T47D (cell line): ENCODE measurements at regions not wholly inside any gene's neighbourhood (a gene's known extent, or its start where the extent isn't known, plus 50 kb on each side); places are given as distances from the start of the nearest gene placed in this dataset.

Experiments used
- DNase-seq, 2 experiments: peaks; one replicate each; pipeline versions ENCODE4 v3.0.0 to v3.0.0-alpha.2; 2011 to 2012; ENCODE audit warnings: low read depth in 1 of 2, low spot score in 1 of 2
- JUND ChIP-seq: IDR thresholded peaks from 2 replicates; pipeline ENCODE4 v1.6.1; 2012; ENCODE audit warnings: low read depth
- in situ Hi-C: cut with HindIII; loops from 2 replicates; pipeline ENCODE4 v1.10.0; 2016; ENCODE audit warnings: low sequenced_read_pairs, low pct_unique_long_range_greater_than_20kb

DNA sequence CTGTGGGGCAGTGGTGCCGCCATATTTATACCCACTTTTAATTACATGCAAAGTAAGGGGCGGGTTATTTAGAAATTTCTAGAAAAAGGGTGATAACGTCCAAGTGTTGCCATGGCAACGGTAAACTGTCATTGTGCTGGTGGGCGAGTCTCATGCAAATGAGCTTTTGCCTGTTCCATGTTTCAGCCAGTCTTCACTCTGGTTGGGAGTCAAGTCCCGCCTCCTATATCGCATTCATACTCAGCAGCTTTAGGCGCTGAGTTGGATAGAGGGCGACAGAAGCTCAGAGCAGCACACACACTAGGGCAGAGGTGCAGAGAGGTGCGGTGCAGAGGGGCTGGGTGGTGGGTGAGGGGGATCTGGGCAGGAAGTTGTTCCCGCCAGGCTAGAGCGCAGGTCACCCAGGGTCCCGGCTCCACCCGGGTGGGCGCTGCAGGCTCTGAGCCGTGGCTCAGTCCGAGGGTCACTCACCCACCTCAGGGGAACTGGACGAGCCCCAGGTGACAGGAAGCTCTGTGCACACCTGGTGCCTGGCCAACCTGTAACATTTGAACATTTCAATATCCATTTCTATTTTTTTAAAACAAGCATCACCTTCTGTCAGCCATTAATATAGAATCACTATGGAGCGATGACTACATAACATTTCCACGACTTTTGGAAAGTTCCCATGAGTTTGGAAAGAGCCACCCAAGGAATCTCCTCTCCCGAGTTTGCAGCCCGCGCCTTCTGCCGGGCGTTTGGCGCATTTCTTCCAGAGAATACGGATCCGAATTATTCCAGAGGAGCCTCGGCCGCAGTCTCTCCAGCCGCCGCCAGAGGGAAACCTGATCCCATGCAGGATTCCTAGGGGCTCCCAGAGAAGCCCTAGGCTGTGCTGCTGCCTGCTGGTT is 89.1 kb upstream of the PHACTR3 start:
- in situ Hi-C loops, result no loop called here
- DNase-seq, result peak; percentile 82 to 88
- no peak for TF ChIP-seq JUND

DNA sequence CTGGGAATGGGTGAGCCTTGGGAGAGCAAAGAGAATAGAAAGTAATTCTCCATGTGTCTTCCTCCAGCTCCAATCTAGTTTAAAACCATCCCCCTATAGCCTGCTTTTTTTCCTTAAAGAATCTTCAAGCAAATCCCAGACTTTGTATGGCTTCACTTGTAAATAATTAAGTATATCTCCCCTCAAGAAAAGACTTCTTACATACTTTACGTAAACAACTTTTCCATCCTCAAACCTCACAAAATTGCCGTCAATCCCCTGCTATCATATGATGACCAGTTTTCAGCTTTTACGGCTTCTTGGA is 88.5 kb upstream of the PHACTR3 start:
- no peak for DNase-seq
- in situ Hi-C loops, result no loop called here
- TF ChIP-seq JUND, result no peak

DNA sequence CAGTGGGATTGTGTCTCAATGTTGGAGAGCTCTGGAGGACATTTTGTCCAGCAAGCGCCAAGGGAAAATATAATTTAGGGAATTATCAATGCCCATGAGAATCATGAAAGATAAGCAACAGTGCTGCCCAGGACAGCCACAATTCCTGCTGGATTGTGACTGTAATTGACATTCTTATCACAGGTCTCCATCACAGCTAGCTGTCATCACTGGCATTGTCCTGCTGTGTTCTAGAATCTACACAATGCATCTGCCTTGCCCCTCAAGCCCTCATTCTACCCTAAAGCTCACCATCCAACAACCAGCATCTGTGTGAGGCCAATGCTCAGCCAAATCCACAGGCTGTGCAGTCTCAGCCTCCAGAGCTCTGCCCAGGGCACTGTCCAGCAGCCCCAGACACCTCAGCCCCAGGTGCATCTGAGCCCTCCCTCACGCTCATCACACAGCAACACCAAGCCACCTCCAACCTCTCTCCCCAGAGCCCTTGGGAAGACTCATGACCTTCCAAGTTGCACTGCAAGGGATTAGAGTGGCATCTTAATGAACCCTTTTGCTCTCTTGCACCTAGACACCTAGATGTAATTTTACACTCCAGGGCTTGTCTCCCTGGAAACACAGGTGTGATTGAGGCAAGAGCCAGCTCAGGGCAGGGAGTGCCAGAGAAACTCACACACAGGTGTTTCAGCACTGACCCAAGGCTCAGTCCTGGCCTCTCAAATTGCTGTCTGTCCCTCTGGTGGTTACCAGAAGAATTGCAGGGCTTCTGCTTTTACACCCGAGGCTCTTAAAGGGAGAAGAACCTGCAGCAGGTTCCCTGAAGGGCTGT is 85.2 kb upstream of the PHACTR3 start:
- in situ Hi-C loops, result no loop called here
- TF ChIP-seq JUND, result no peak
- DNase-seq, result peak; percentile 86 to 89

DNA sequence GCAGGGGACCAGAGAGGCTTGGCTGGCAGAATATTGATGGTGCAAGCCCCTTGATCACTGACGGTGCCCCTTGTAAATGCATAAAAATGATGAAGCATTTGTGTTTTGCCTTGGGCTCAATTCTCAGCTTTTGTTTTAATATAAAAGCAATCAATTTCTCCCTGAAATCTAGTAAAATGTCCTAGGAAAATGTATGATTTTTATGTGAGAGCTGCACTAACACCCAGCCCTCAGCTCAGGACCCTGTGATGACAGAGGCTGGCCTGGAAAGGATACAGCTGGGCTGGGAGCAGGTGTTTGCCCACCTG is 84.7 kb upstream of the PHACTR3 start:
- no peak for TF ChIP-seq JUND
- in situ Hi-C loops, result no loop called here
- no peak for DNase-seq

DNA sequence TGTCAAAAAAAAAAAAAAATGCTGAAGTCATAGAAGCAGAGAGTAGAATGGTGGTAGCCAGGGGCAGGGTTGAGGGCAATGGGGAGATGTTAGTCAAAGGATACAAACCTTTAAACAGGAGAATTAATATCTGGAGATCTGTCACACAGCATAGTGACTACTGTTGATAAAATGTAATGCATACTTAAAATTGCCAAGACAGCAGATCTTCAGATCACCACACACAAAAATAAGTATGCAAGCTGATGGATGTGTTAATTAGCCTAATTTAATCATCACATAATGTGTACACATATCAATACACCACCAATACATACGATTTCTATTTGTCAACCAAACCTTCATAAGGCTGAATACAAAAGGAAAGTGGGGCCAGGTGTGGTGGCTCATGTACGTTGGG is 83.5 kb upstream of the PHACTR3 start:
- DNase-seq, result no peak
- no peak for TF ChIP-seq JUND
- in situ Hi-C loops, result no loop called here

DNA sequence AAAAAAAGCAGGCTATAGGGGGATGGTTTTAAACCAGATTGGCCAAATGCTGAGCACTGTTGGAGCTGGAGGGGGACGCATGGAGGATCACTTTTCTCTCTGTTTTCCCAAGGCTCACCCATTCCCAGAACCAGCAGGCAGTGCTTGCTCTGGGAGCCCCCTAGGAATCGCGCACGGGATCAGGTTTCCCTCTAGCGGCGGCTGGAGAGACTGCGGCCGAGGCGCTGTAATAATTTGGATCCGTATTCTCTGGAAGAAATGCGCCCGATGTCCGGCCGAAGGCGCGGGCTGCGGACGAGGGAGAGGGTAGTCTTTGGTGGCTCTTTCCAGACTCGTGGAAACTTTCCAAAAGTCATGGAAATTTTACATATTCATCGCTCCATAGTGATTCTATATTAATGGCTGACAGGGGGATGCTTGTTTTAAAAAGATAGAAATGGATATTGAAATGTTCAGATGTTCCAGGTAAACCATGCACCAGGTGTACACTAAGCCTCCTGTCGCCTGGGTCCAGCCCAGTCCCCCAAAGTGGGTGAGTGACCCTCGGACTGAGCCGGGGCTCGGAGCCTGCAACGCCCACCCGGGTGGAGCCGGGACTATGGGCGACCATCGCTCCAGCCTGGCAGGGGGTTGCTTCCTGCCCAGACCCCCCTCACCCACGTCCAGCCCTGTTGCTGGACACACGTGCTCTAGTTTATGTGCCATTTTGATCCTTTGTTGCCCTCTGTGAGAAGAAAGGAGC is 78.7 kb upstream of the PHACTR3 start:
- in situ Hi-C loops, result no loop called here
- TF ChIP-seq JUND, result no peak
- peak; percentile 55 to 74 for DNase-seq

DNA sequence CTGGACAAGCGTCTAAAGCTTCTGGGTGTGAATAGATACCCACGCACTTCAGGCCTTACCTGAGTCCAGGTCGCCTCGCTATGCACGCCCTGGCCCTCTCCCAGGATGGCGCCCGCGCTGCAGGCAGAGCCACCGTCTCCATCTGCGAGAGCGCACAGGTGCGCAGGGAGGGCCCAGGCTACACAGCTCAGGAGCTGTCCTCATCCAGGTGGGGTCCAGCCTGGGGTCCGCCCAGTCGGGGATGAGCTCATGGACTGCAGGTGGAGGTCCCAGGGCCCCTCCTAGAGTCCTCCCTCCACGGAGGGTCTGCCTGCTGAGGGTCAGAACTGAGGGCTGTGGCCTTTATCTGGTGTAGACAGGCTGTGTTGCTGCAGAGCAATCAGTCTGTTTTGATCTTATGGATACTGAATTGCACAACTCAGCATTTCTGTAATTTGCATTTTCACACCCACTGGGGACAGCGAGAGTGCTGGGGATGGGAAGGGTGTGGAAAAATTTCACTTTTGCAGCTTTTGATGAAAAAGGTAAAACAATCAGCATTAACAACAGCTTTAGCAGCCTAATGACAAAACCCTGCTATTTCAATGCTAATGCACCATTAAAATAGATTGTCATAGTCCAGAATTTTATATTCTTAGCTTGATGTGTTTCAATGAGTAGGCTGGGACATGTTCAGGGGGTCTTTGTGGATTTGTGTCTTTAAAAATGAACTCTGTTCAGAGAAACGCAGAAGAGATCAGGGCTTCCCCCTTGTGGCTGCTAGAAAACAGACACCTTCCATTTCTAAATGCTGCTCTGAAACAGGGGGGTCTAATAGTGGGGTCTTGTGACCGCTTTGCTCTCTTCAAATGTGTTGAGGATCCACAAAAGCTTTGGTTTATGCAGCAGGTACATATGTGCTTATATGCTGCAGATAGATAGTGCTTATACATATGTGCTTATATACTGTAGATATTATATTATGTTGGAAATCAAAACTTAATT is 77.8 kb upstream of the PHACTR3 start:
- DNase-seq, result peak; percentile 18 to 30
- no peak for TF ChIP-seq JUND
- in situ Hi-C loops, result no loop called here

DNA sequence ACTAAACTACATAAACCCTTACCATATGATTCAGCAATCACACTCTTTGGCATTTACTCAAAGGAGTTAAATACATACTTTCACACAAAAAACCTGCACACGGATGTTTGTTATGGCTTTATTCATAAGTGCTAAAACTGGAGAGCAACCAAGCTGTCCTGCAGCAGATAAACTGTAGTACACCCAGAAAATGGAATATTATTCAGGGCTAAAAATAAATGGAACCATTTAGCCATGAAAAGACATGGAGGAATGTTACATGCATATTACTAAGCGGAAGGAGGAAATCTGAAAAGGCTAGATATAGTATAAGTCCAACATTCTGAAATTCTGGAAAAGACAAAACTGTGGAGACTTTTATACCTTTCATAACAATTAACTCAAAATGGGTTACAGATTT is 73.6 kb upstream of the PHACTR3 start:
- no peak for DNase-seq
- in situ Hi-C loops, result no loop called here
- no peak for TF ChIP-seq JUND

DNA sequence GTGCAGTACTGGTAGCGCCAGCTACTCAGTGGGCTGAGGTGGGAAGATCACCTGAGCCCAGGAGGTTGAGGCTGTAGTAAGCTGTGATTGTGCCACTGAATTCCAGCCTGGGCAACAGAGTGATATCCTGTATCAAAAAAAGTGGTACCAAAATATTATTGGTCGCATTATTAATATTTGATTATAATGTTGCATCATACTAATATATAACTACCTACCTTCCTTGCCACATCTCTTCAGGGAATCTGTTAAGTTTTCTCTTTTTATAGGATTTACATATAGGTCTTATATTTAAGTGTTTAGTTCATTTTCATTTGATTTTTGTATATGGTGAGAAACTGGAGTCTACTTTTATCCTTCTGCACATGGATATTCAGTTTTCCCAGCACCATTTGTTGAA is 66.3 kb upstream of the PHACTR3 start:
- TF ChIP-seq JUND, result no peak
- no peak for DNase-seq
- in situ Hi-C loops, result no loop called here

DNA sequence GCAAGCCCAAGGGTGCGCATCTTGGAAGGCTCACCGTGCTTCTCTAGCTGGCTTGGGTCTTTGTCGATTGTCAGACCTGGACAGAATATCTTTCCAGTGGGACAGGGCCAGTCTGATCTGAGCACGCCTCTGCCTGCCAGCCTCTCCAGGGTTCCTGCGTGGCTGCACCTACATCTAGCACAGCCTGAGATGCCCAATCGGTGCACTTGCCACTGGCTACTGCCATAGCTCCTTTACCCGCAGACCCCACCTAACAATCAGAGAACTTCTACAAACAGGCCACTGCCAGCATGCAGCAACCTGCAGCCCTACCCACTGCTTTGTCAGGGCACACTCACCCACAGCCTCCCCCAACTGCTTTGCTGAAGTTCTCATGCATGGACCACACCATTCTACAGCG is 56.7 kb upstream of the PHACTR3 start:
- TF ChIP-seq JUND, result no peak
- in situ Hi-C loops, result no loop called here
- DNase-seq, result no peak
